Upper lobe of left lung (tissue), 4 donors: ENCODE measurements at regions not wholly inside any gene's neighbourhood (a gene's known extent, or its start where the extent isn't known, plus 50 kb on each side); places are given as distances from the start of the nearest gene placed in this dataset.
"Not testable (repeated sequence)": the region's sequence is repeated elsewhere in the genome, so short reads cannot be mapped to it uniquely, and the experiment has no call there.

Experiments used
- CTCF ChIP-seq, 6 experiments: fragments of 450-650 bp in 4 of 6; fragments of 200-600 bp in 2 of 6; sonication (generic) in 2 of 6; IDR thresholded peaks; one replicate each; pipeline ENCODE4 v1.5.1; 2016 to 2019; ENCODE audit warnings: antibody characterized with exemption in 6 of 6
- EP300 ChIP-seq, 4 donors: sonication (generic); formaldehyde crosslinking; IDR thresholded peaks; one replicate each; pipeline ENCODE4 v1.5.1; 2017; ENCODE audit warnings: antibody characterized with exemption in 4 of 4, control low read depth in 2 of 4
- POLR2A ChIP-seq, 4 donors: fragments of 450-650 bp; IDR thresholded peaks; one replicate each; pipeline ENCODE4 v1.5.1; 2016 to 2017; ENCODE audit warnings: antibody characterized with exemption in 4 of 4, mild to moderate bottlenecking in 2 of 4

- TF ChIP-seq CTCF, POLR2A, EP300 (IDR thresholded peaks at IDR 0.05): not testable (repeated sequence)
Measured at GRCh38 chr2:87533390-87534272, 214.3 kb upstream of the PLGLB2 start.
